ENCODE measurements at regions not wholly inside any gene's neighbourhood (a gene's known extent, or its start where the extent isn't known, plus 50 kb on each side); places are given as distances from the start of the nearest gene placed in this dataset.
A peak's percentile ranks its signal among the peaks of the same experiment; 100 is the strongest.

- TF ChIP-seq CTCF (IDR thresholded peaks at IDR 0.05) (peak in 3 of 7 experiments; percentile 12 to 41 (median 26)), POLR2A (IDR thresholded peaks at IDR 0.05) (no peak), POLR2AphosphoS5 (IDR thresholded peaks at IDR 0.05) (no peak)
Measured at GRCh38 chr4:170374770-170375169, 285.0 kb upstream of the AADAT start.
